ENCODE measurements at regions not wholly inside any gene's neighbourhood (a gene's known extent, or its start where the extent isn't known, plus 50 kb on each side); places are given as distances from the start of the nearest gene placed in this dataset.

GRCh38 chr15:39226169-39226937 lies 354.5 kb upstream of the THBS1 start:
- no peak for TF ChIP-seq CTCF (IDR thresholded peaks at IDR 0.05)
- Mint-ChIP-seq H3K27ac (ENCODE audit: unreplicated experiment) (no peak overlapping the region), H3K9me3 (ENCODE audit: unreplicated experiment) (no peaks in the 10 kb centered on the region), H3K27me3 (ENCODE audit: unreplicated experiment) (no peaks in the 10 kb centered on the region), H3K4me3 (ENCODE audit: unreplicated experiment) (no peak overlapping the region), H3K36me3 (ENCODE audit: unreplicated experiment) (peaks cover 1% of the 10 kb centered on the region), H3K4me1 (ENCODE audit: unreplicated experiment) (peaks cover 12% of the 10 kb centered on the region)
- no peak for DNase-seq (ENCODE audit: extremely low spot score, unreplicated experiment)

GRCh38 chr15:39227001-39227400 lies 353.9 kb upstream of the THBS1 start:
- H3K36me3 Mint-ChIP-seq (ENCODE audit: unreplicated experiment) = no peaks in the 10 kb centered on the region
- DNase-seq (ENCODE audit: extremely low spot score, unreplicated experiment) = no peak
- no peaks in the 10 kb centered on the region for H3K9me3 Mint-ChIP-seq (ENCODE audit: unreplicated experiment)
- peaks cover 18% of the 10 kb centered on the region for H3K4me1 Mint-ChIP-seq (ENCODE audit: unreplicated experiment)
- no peak overlapping the region for H3K4me3 Mint-ChIP-seq (ENCODE audit: unreplicated experiment)
- H3K27me3 Mint-ChIP-seq (ENCODE audit: unreplicated experiment) = no peaks in the 10 kb centered on the region
- no peak for TF ChIP-seq CTCF (IDR thresholded peaks at IDR 0.05)
- no peak overlapping the region for H3K27ac Mint-ChIP-seq (ENCODE audit: unreplicated experiment)

- Mint-ChIP-seq H3K27ac (ENCODE audit: unreplicated experiment) (no peak overlapping the region), H3K4me1 (ENCODE audit: unreplicated experiment) (peaks cover 32% of the 10 kb centered on the region), H3K4me3 (ENCODE audit: unreplicated experiment) (no peak overlapping the region), H3K9me3 (ENCODE audit: unreplicated experiment) (no peaks in the 10 kb centered on the region), H3K27me3 (ENCODE audit: unreplicated experiment) (no peaks in the 10 kb centered on the region), H3K36me3 (ENCODE audit: unreplicated experiment) (no peaks in the 10 kb centered on the region)
- DNase-seq (ENCODE audit: extremely low spot score, unreplicated experiment) = no peak
- no peak for TF ChIP-seq CTCF (IDR thresholded peaks at IDR 0.05)
Observed at GRCh38 chr15:39228889-39229288, 352.0 kb upstream of the THBS1 start.

- Mint-ChIP-seq H3K4me1 (ENCODE audit: unreplicated experiment) (peaks cover 37% of the 10 kb centered on the region), H3K9me3 (ENCODE audit: unreplicated experiment) (no peaks in the 10 kb centered on the region), H3K4me3 (ENCODE audit: unreplicated experiment) (no peak overlapping the region), H3K27ac (ENCODE audit: unreplicated experiment) (no peak overlapping the region), H3K27me3 (ENCODE audit: unreplicated experiment) (no peaks in the 10 kb centered on the region), H3K36me3 (ENCODE audit: unreplicated experiment) (no peaks in the 10 kb centered on the region)
- no peak for TF ChIP-seq CTCF (IDR thresholded peaks at IDR 0.05)
- DNase-seq (ENCODE audit: extremely low spot score, unreplicated experiment) = no peak
Observed at GRCh38 chr15:39230205-39230907, 350.5 kb upstream of the THBS1 start.

- Mint-ChIP-seq H3K4me3 (ENCODE audit: unreplicated experiment) (no peak overlapping the region), H3K4me1 (ENCODE audit: unreplicated experiment) (peaks cover 39% of the 10 kb centered on the region), H3K9me3 (ENCODE audit: unreplicated experiment) (no peaks in the 10 kb centered on the region), H3K36me3 (ENCODE audit: unreplicated experiment) (no peaks in the 10 kb centered on the region), H3K27me3 (ENCODE audit: unreplicated experiment) (no peaks in the 10 kb centered on the region), H3K27ac (ENCODE audit: unreplicated experiment) (no peak overlapping the region)
- TF ChIP-seq CTCF (IDR thresholded peaks at IDR 0.05) = no peak
- DNase-seq (ENCODE audit: extremely low spot score, unreplicated experiment) = no peak
Observed at GRCh38 chr15:39230908-39231285, 350.0 kb upstream of the THBS1 start.

All from osteocyte (in vitro differentiated cells).